Lower lobe of right lung (tissue), 2 donors: ENCODE measurements at regions not wholly inside any gene's neighbourhood (a gene's known extent, or its start where the extent isn't known, plus 50 kb on each side); places are given as distances from the start of the nearest gene placed in this dataset.

Source experiments
- ATAC-seq, 2 donors: fragments of 200-7000 bp; cut with Tn5 transposase; one replicate each; pipeline ENCODE4 v1.9.1; 2020 to 2022; ENCODE audit warnings: mild to moderate bottlenecking in 2 of 2, moderate library complexity in 2 of 2
- DNase-seq: peaks from one replicate; pipeline ENCODE4 v3.0.0-alpha.2; 2020
- H3K27ac ChIP-seq: fragments of 200-600 bp; one replicate; pipeline ENCODE4 v1.8.0; 2022
- H3K27me3 ChIP-seq: fragments of 200-600 bp; one replicate; pipeline ENCODE4 v1.8.0; 2022; ENCODE audit warnings: low read depth
- H3K36me3 ChIP-seq: fragments of 200-600 bp; one replicate; pipeline ENCODE4 v1.8.0; 2022; ENCODE audit warnings: mild to moderate bottlenecking
- H3K4me1 ChIP-seq: fragments of 200-600 bp; one replicate; pipeline ENCODE4 v1.8.0; 2022
- H3K4me3 ChIP-seq: fragments of 200-600 bp; one replicate; pipeline ENCODE4 v1.8.0; 2022; ENCODE audit warnings: mild to moderate bottlenecking
- H3K9me3 ChIP-seq: fragments of 200-600 bp; one replicate; pipeline ENCODE4 v1.8.0; 2022
- CTCF ChIP-seq: fragments of 200-600 bp; IDR thresholded peaks from one replicate; pipeline ENCODE4 v1.8.0; 2022; ENCODE audit warnings: antibody characterized with exemption, mild to moderate bottlenecking
- intact Hi-C: fragments of 100-400 bp; cut with DNase I; formaldehyde crosslinking; loops from one replicate; pipeline ENCODE4 v1.11.0; 2022
- donor health status: DM: no; HTN: yes; CAD: no; lungs with severe emphysema.

GRCh38 chr2:116467243-116467642 is 1347.2 kb upstream of the DDX18 start:
- Histone ChIP-seq H3K4me3 (no peak overlapping the region), H3K27me3 (no peaks in the 10 kb centered on the region), H3K27ac (no peak overlapping the region), H3K4me1 (no peaks in the 10 kb centered on the region), H3K9me3 (peaks cover 3% of the 10 kb centered on the region), H3K36me3 (no peaks in the 10 kb centered on the region)
- ATAC-seq (no peak), DNase-seq (no peak)
- intact Hi-C loops = no loop called here
- TF ChIP-seq CTCF = no peak

GRCh38 chr2:116477229-116477628 is 1337.3 kb upstream of the DDX18 start:
- no peak overlapping the region for H3K4me3 ChIP-seq
- no peaks in the 10 kb centered on the region for H3K4me1 ChIP-seq
- DNase-seq (no peak), ATAC-seq (no peak)
- TF ChIP-seq CTCF = no peak
- no peaks in the 10 kb centered on the region for H3K27me3 ChIP-seq
- no peak overlapping the region for H3K27ac ChIP-seq
- intact Hi-C loops = no loop called here
- no peaks in the 10 kb centered on the region for H3K36me3 ChIP-seq
- H3K9me3 ChIP-seq = no peaks in the 10 kb centered on the region

- no peaks in the 10 kb centered on the region for H3K4me1 ChIP-seq
- intact Hi-C loops = no loop called here
Measured at GRCh38 chr2:116487336-116487735, 1327.2 kb upstream of the DDX18 start.

GRCh38 chr2:116489292-116489691 is 1325.2 kb upstream of the DDX18 start:
- TF ChIP-seq CTCF = no peak
- DNase-seq (no peak), ATAC-seq (no peak)
- H3K4me1 ChIP-seq = no peaks in the 10 kb centered on the region
- no peaks in the 10 kb centered on the region for H3K36me3 ChIP-seq
- intact Hi-C loops = no loop called here
- no peaks in the 10 kb centered on the region for H3K27me3 ChIP-seq
- H3K27ac ChIP-seq = no peak overlapping the region
- peaks cover 10% of the 10 kb centered on the region for H3K9me3 ChIP-seq
- no peak overlapping the region for H3K4me3 ChIP-seq

More at GRCh38 chr2:116487336-116487735, 1327.2 kb upstream of the DDX18 start:
- no peak for TF ChIP-seq CTCF
- H3K27me3 ChIP-seq = no peaks in the 10 kb centered on the region
- peaks cover 10% of the 10 kb centered on the region for H3K9me3 ChIP-seq
- no peak for ATAC-seq
- no peak overlapping the region for H3K27ac ChIP-seq
- no peak overlapping the region for H3K4me3 ChIP-seq
- DNase-seq = no peak
- H3K36me3 ChIP-seq = no peaks in the 10 kb centered on the region

GRCh38 chr2:116489944-116490343 is 1324.5 kb upstream of the DDX18 start:
- intact Hi-C loops = no loop called here
- ATAC-seq (no peak), DNase-seq (no peak)
- no peak for TF ChIP-seq CTCF
- peaks cover 10% of the 10 kb centered on the region for H3K9me3 ChIP-seq
- H3K4me3 ChIP-seq = no peak overlapping the region
- no peaks in the 10 kb centered on the region for H3K36me3 ChIP-seq
- no peaks in the 10 kb centered on the region for H3K27me3 ChIP-seq
- no peak overlapping the region for H3K27ac ChIP-seq
- H3K4me1 ChIP-seq = no peaks in the 10 kb centered on the region

- TF ChIP-seq CTCF = no peak
- H3K9me3 ChIP-seq = peaks cover 6% of the 10 kb centered on the region
- no peak overlapping the region for H3K4me3 ChIP-seq
- H3K27me3 ChIP-seq = no peaks in the 10 kb centered on the region
- intact Hi-C loops = no loop called here
- H3K27ac ChIP-seq = no peak overlapping the region
- H3K4me1 ChIP-seq = no peaks in the 10 kb centered on the region
- ATAC-seq = no peak
- no peaks in the 10 kb centered on the region for H3K36me3 ChIP-seq
- DNase-seq = no peak
Measured at GRCh38 chr2:116490511-116491145, 1323.9 kb upstream of the DDX18 start.
